ENCODE measurements at regions not wholly inside any gene's neighbourhood (a gene's known extent, or its start where the extent isn't known, plus 50 kb on each side); places are given as distances from the start of the nearest gene placed in this dataset.

DNA sequence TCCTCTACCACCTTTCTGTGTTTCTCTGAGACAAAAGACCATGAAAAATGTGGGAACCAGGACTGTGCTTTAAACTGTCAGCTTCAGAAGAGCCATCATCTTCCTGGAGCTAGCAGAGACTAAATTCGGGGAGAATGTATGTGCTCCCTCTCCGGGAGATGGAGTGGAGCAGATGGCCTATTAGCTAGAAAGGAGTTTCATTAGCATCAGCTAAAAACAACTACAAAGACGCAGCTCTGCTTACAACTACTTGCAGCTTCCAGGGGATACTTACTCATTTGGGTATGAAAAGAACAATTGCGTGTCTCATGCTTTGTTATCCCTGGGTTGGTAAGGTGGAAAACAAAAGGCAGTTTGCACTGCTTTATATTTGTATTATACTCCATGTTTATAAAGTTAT is 159.6 kb downstream of the MFSD1 start:
- Histone ChIP-seq H3K4me1 (ENCODE audit: control insufficient read depth in 1 of 2, insufficient read depth in 2 of 2, low read length in 2 of 2) (no peaks in the 10 kb centered on the region), H3K9me3 (ENCODE audit: control insufficient read depth in 1 of 2, insufficient read depth in 1 of 2, low read depth in 1 of 2, low read length in 2 of 2) (no peaks in the 10 kb centered on the region), H3K79me2 (ENCODE audit: insufficient read depth, low read length) (no peaks in the 10 kb centered on the region), H3K4me2 (ENCODE audit: low read length) (no peak overlapping the region), H2AFZ (ENCODE audit: low read depth, low read length, poor library complexity, severe bottlenecking) (no peak overlapping the region), H3K36me3 (ENCODE audit: control insufficient read depth in 1 of 2, insufficient read depth in 2 of 2, low read length in 2 of 2) (no peaks in the 10 kb centered on the region), H3K4me3 (replicated peaks in 1 of 2; ENCODE audit: low read depth in 1 of 2, low read length in 2 of 2) (no peak overlapping the region), H3K9ac (ENCODE audit: low read length) (no peak overlapping the region), H3K27me3 (ENCODE audit: insufficient read depth, low read length) (no peaks in the 10 kb centered on the region), H3K9me2 (ENCODE audit: insufficient read depth) (no peaks in the 10 kb centered on the region), H4K20me1 (ENCODE audit: insufficient read depth) (no peaks in the 10 kb centered on the region), H3K27ac (ENCODE audit: low read depth, low read length) (no peak overlapping the region)
- DNase-seq (ENCODE audit: low read depth, low spot score), result no peak
- BruUV-seq (replicated peaks), result no TSS peak
- TF ChIP-seq, protein P1, sequence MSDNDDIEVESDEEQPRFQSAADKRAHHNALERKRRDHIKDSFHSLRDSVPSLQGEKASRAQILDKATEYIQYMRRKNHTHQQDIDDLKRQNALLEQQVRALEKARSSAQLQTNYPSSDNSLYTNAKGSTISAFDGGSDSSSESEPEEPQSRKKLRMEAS (IDR thresholded peaks at IDR 0.05), result no peak
- TF ChIP-seq SRF (IDR thresholded peaks at IDR 0.05; ENCODE audit: low read depth) (no peak), RAD21 (IDR thresholded peaks at IDR 0.05; ENCODE audit: low read depth) (no peak), EZH2 (IDR thresholded peaks at IDR 0.05) (no peak), POLR2AphosphoS5 (IDR thresholded peaks at IDR 0.05; ENCODE audit: low read depth, low read length) (no peak), EZH2phosphoT487 (IDR thresholded peaks at IDR 0.05; ENCODE audit: borderline replicate concordance) (no peak), ZNF274 (IDR thresholded peaks at IDR 0.05; ENCODE audit: low read depth, low read length) (no peak), ELF1 (IDR thresholded peaks at IDR 0.05; ENCODE audit: borderline replicate concordance, low read depth) (no peak), ZFX (IDR thresholded peaks at IDR 0.05) (no peak), YY1 (IDR thresholded peaks at IDR 0.05; ENCODE audit: extremely low read depth, insufficient replicate concordance, low read depth, low read length) (no peak), CBX3 (IDR thresholded peaks at IDR 0.05; ENCODE audit: low read depth) (no peak), FOSL1 (IDR thresholded peaks at IDR 0.05; ENCODE audit: low read depth) (no peak), CEBPB (IDR thresholded peaks at IDR 0.05; ENCODE audit: low read depth) (no peak)
- CTCF ChIA-PET, result no interaction called here
- no peak for ATAC-seq
- intact Hi-C loops (cut with micrococcal nuclease), result no loop called here
- RAD21 ChIA-PET (ENCODE audit: low non-redundant PET in 1 of 2, low total read pairs in 2 of 2, uncharacterized antibody in 2 of 2, unreplicated experiment in 2 of 2), result no interaction called here
- POLR2A ChIA-PET, result no interaction called here

DNA sequence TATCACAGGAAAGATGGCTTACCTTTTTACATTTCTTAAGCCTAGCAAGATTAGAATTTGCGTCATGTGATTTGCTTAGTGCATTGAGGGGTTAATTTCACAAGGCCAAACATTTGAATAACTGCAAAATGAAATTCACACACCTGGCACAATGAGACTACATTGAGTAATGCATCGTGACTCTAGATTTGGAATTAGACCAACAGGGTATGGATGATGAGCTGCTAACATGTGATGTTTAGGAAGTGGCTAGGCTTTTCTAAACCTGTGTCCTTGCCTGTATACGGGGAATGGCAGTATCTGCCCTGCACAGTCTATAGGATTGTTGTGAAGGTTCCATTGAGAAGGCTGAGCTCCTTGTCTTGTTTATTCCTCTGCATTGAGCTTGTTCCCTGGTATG is 160.1 kb downstream of the MFSD1 start:
- Histone ChIP-seq H3K79me2 (ENCODE audit: insufficient read depth, low read length) (no peaks in the 10 kb centered on the region), H3K9me3 (ENCODE audit: control insufficient read depth in 1 of 2, insufficient read depth in 1 of 2, low read depth in 1 of 2, low read length in 2 of 2) (no peaks in the 10 kb centered on the region), H3K4me1 (ENCODE audit: control insufficient read depth in 1 of 2, insufficient read depth in 2 of 2, low read length in 2 of 2) (no peaks in the 10 kb centered on the region), H4K20me1 (ENCODE audit: insufficient read depth) (no peaks in the 10 kb centered on the region), H3K9me2 (ENCODE audit: insufficient read depth) (no peaks in the 10 kb centered on the region), H3K4me3 (replicated peaks in 1 of 2; ENCODE audit: low read depth in 1 of 2, low read length in 2 of 2) (no peak overlapping the region), H3K36me3 (ENCODE audit: control insufficient read depth in 1 of 2, insufficient read depth in 2 of 2, low read length in 2 of 2) (no peaks in the 10 kb centered on the region), H3K27ac (ENCODE audit: low read depth, low read length) (no peak overlapping the region), H3K4me2 (ENCODE audit: low read length) (no peak overlapping the region), H3K9ac (ENCODE audit: low read length) (no peak overlapping the region), H3K27me3 (ENCODE audit: insufficient read depth, low read length) (no peaks in the 10 kb centered on the region), H2AFZ (ENCODE audit: low read depth, low read length, poor library complexity, severe bottlenecking) (no peak overlapping the region)
- POLR2A ChIA-PET, result no interaction called here
- DNase-seq (ENCODE audit: low read depth, low spot score), result no peak
- RAD21 ChIA-PET (ENCODE audit: low non-redundant PET in 1 of 2, low total read pairs in 2 of 2, uncharacterized antibody in 2 of 2, unreplicated experiment in 2 of 2), result no interaction called here
- CTCF ChIA-PET, result no interaction called here
- intact Hi-C loops (cut with micrococcal nuclease), result no loop called here
- ATAC-seq, result no peak
- no TSS peak for BruUV-seq (replicated peaks)
- TF ChIP-seq, protein P2, sequence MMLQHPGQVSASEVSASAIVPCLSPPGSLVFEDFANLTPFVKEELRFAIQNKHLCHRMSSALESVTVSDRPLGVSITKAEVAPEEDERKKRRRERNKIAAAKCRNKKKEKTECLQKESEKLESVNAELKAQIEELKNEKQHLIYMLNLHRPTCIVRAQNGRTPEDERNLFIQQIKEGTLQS (IDR thresholded peaks at IDR 0.05), result no peak
- TF ChIP-seq, protein P1 (IDR thresholded peaks at IDR 0.05), result no peak
- TF ChIP-seq EZH2phosphoT487 (IDR thresholded peaks at IDR 0.05; ENCODE audit: borderline replicate concordance) (no peak), ZNF274 (IDR thresholded peaks at IDR 0.05; ENCODE audit: low read depth, low read length) (no peak), RAD21 (IDR thresholded peaks at IDR 0.05; ENCODE audit: low read depth) (no peak), SIN3A (IDR thresholded peaks at IDR 0.05; ENCODE audit: low read depth) (no peak), POLR2AphosphoS5 (IDR thresholded peaks at IDR 0.05; ENCODE audit: low read depth, low read length) (no peak), JUND (IDR thresholded peaks at IDR 0.05) (no peak), SRF (IDR thresholded peaks at IDR 0.05; ENCODE audit: low read depth) (no peak), YY1 (IDR thresholded peaks at IDR 0.05; ENCODE audit: extremely low read depth, insufficient replicate concordance, low read depth, low read length) (no peak), SP1 (IDR thresholded peaks at IDR 0.05; ENCODE audit: low read depth) (no peak), ELF1 (IDR thresholded peaks at IDR 0.05; ENCODE audit: borderline replicate concordance, low read depth) (no peak), FOSL1 (IDR thresholded peaks at IDR 0.05; ENCODE audit: low read depth) (no peak), ZFX (IDR thresholded peaks at IDR 0.05) (no peak), EZH2 (IDR thresholded peaks at IDR 0.05) (no peak)
- TF ChIP-seq, protein P3, sequence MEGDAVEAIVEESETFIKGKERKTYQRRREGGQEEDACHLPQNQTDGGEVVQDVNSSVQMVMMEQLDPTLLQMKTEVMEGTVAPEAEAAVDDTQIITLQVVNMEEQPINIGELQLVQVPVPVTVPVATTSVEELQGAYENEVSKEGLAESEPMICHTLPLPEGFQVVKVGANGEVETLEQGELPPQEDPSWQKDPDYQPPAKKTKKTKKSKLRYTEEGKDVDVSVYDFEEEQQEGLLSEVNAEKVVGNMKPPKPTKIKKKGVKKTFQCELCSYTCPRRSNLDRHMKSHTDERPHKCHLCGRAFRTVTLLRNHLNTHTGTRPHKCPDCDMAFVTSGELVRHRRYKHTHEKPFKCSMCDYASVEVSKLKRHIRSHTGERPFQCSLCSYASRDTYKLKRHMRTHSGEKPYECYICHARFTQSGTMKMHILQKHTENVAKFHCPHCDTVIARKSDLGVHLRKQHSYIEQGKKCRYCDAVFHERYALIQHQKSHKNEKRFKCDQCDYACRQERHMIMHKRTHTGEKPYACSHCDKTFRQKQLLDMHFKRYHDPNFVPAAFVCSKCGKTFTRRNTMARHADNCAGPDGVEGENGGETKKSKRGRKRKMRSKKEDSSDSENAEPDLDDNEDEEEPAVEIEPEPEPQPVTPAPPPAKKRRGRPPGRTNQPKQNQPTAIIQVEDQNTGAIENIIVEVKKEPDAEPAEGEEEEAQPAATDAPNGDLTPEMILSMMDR (IDR thresholded peaks at IDR 0.05 in 2 of 3, conservative IDR thresholded peaks at IDR 0.05 in 1 of 3; ENCODE audit: borderline replicate concordance in 1 of 3, insufficient read depth in 1 of 3, low read depth in 2 of 3, low read length in 2 of 3), result no peak

All from HCT116 (cell line).